ENCODE measurements at regions not wholly inside any gene's neighbourhood (a gene's known extent, or its start where the extent isn't known, plus 50 kb on each side); places are given as distances from the start of the nearest gene placed in this dataset.

- DNase-seq (ENCODE audit: low spot score), result no peak
Measured at GRCh38 chr3:170730071-170730812, 139.8 kb downstream of the RPL22L1 start.

- DNase-seq (ENCODE audit: low spot score), result no peak
Measured at GRCh38 chr3:170728181-170728580, 141.8 kb downstream of the RPL22L1 start.

- DNase-seq (ENCODE audit: low spot score), result no peak
Measured at GRCh38 chr3:170727754-170728153, 141.9 kb upstream of the SLC7A14 start.

- peak; percentile 57 for DNase-seq (ENCODE audit: low spot score)
Measured at GRCh38 chr3:170726976-170727661, 141.2 kb upstream of the SLC7A14 start.

GRCh38 chr3:170725285-170725731 lies 139.4 kb upstream of the SLC7A14 start:
- DNase-seq (ENCODE audit: low spot score), result no peak

GRCh38 chr3:170724599-170725280 lies 138.9 kb upstream of the SLC7A14 start:
- no peak for DNase-seq (ENCODE audit: low spot score)

- DNase-seq (ENCODE audit: low spot score), result no peak
Measured at GRCh38 chr3:170723241-170723640, 137.4 kb upstream of the SLC7A14 start.

GRCh38 chr3:170721563-170721962 lies 135.7 kb upstream of the SLC7A14 start:
- no peak for DNase-seq (ENCODE audit: low spot score)

- DNase-seq (ENCODE audit: low spot score), result no peak
Measured at GRCh38 chr3:170719300-170719699, 133.4 kb upstream of the SLC7A14 start.

GRCh38 chr3:170718848-170719247 lies 133.0 kb upstream of the SLC7A14 start:
- no peak for DNase-seq (ENCODE audit: low spot score)

- DNase-seq (ENCODE audit: low spot score), result no peak
Measured at GRCh38 chr3:170717410-170718402, 131.8 kb upstream of the SLC7A14 start.

GRCh38 chr3:170716172-170716805 lies 130.4 kb upstream of the SLC7A14 start:
- DNase-seq (ENCODE audit: low spot score), result no peak

- no peak for DNase-seq (ENCODE audit: low spot score)
Measured at GRCh38 chr3:170714562-170715535, 129.0 kb upstream of the SLC7A14 start.

- no peak for DNase-seq (ENCODE audit: low spot score)
Measured at GRCh38 chr3:170714122-170714521, 128.2 kb upstream of the SLC7A14 start.

- DNase-seq (ENCODE audit: low spot score), result no peak
Measured at GRCh38 chr3:170713653-170714052, 127.8 kb upstream of the SLC7A14 start.

- DNase-seq (ENCODE audit: low spot score), result no peak
Measured at GRCh38 chr3:170712798-170713197, 126.9 kb upstream of the SLC7A14 start.

- DNase-seq (ENCODE audit: low spot score), result no peak
Measured at GRCh38 chr3:170712336-170712735, 126.5 kb upstream of the SLC7A14 start.

- DNase-seq (ENCODE audit: low spot score), result no peak
Measured at GRCh38 chr3:170711786-170712185, 125.9 kb upstream of the SLC7A14 start.

GRCh38 chr3:170709046-170709445 lies 123.2 kb upstream of the SLC7A14 start:
- no peak for DNase-seq (ENCODE audit: low spot score)

GRCh38 chr3:170707899-170708298 lies 122.0 kb upstream of the SLC7A14 start:
- no peak for DNase-seq (ENCODE audit: low spot score)

Data from hepatic stellate cell (primary cell).